ENCODE measurements at regions not wholly inside any gene's neighbourhood (a gene's known extent, or its start where the extent isn't known, plus 50 kb on each side); places are given as distances from the start of the nearest gene placed in this dataset.

GRCh38 chr16:6722786-6723185, 609.9 kb upstream of the RBFOX1 start:
- no peak overlapping the region for H2AK5ac ChIP-seq (ENCODE audit: low read length)

DNA sequence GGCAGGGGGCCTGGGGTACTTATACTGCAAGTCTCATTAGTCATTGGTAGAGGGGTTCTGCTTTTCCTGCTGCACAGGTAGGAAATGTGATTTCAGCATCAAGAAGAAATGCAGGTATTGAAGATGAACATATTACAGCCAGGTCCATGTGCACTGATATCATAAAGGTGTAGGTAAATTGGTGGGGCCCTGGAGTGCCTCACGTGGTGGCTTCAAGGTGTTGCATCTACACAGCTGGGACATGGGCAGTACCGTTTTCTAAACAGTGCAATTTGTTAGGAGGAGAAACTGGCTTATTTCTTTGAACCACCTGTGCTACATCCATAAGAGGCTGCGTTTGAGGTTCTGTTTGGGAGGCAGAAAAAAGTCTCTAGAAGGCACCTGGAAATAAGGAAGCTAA, 618.1 kb upstream of the RBFOX1 start:
- Histone ChIP-seq H2AFZ (ENCODE audit: insufficient read depth, low read length, poor library complexity) (no peak overlapping the region), H3K36me3 (ENCODE audit: control insufficient read depth in 1 of 2, insufficient read depth in 2 of 2, low read length in 2 of 2) (no peaks in the 10 kb centered on the region), H4K12ac (ENCODE audit: low read depth, low read length) (no peak overlapping the region), H2AK5ac (ENCODE audit: low read length) (no peak overlapping the region), H2BK120ac (ENCODE audit: insufficient read depth, low read length, poor library complexity) (no peak overlapping the region), H3K4me2 (ENCODE audit: low read length) (no peak overlapping the region), H3K79me2 (ENCODE audit: control insufficient read depth, insufficient read depth, low read length, poor library complexity) (no peaks in the 10 kb centered on the region), H3K9ac (ENCODE audit: low read length) (no peak overlapping the region), H3K14ac (ENCODE audit: low read length) (no peak overlapping the region), H3K23ac (ENCODE audit: low read length) (no peak overlapping the region), H3K9me3 (ENCODE audit: insufficient read depth, low read depth, low read length) (no peaks in the 10 kb centered on the region), H3K79me1 (ENCODE audit: low read length) (no peaks in the 10 kb centered on the region), H4K8ac (ENCODE audit: low read depth, low read length) (no peak overlapping the region), H2BK5ac (ENCODE audit: low read depth, low read length, poor library complexity) (no peak overlapping the region), H3K27me3 (ENCODE audit: insufficient read depth, low read length) (no peaks in the 10 kb centered on the region), H3K27ac (ENCODE audit: low read depth, low read length) (no peak overlapping the region), H3K4ac (ENCODE audit: low read depth, low read length) (no peak overlapping the region), H4K91ac (ENCODE audit: low read depth, low read length) (no peak overlapping the region), H3K4me1 (ENCODE audit: control insufficient read depth in 1 of 2, insufficient read depth in 2 of 2, low read length in 2 of 2) (no peaks in the 10 kb centered on the region), H3K18ac (ENCODE audit: low read length) (no peak overlapping the region), H3K4me3 (ENCODE audit: low read depth, low read length) (no peak overlapping the region), H2BK12ac (ENCODE audit: low read length) (no peak overlapping the region)
- no CpG with 5 or more reads among the region's 3 CpGs for WGBS (ENCODE audit: extremely low coverage, insufficient coverage, insufficient read length)
- DNase-seq: no peak

More at GRCh38 chr16:6722786-6723185, 609.9 kb upstream of the RBFOX1 start:
- Histone ChIP-seq H3K18ac (ENCODE audit: low read length) (no peak overlapping the region), H3K14ac (ENCODE audit: low read length) (no peak overlapping the region), H3K27me3 (ENCODE audit: insufficient read depth, low read length) (no peaks in the 10 kb centered on the region), H3K4me2 (ENCODE audit: low read length) (no peak overlapping the region), H3K36me3 (ENCODE audit: control insufficient read depth in 1 of 2, insufficient read depth in 2 of 2, low read length in 2 of 2) (no peaks in the 10 kb centered on the region), H3K4me1 (ENCODE audit: control insufficient read depth in 1 of 2, insufficient read depth in 2 of 2, low read length in 2 of 2) (no peaks in the 10 kb centered on the region), H3K4me3 (ENCODE audit: low read depth, low read length) (no peak overlapping the region), H4K91ac (ENCODE audit: low read depth, low read length) (no peak overlapping the region), H2BK120ac (ENCODE audit: insufficient read depth, low read length, poor library complexity) (no peak overlapping the region), H2AFZ (ENCODE audit: insufficient read depth, low read length, poor library complexity) (no peak overlapping the region), H3K79me1 (ENCODE audit: low read length) (no peaks in the 10 kb centered on the region), H4K8ac (ENCODE audit: low read depth, low read length) (no peak overlapping the region), H3K79me2 (ENCODE audit: control insufficient read depth, insufficient read depth, low read length, poor library complexity) (no peaks in the 10 kb centered on the region), H2BK12ac (ENCODE audit: low read length) (no peak overlapping the region), H3K9me3 (ENCODE audit: insufficient read depth, low read depth, low read length) (no peaks in the 10 kb centered on the region), H3K27ac (ENCODE audit: low read depth, low read length) (no peak overlapping the region), H4K12ac (ENCODE audit: low read depth, low read length) (no peak overlapping the region), H3K9ac (ENCODE audit: low read length) (no peak overlapping the region), H2BK5ac (ENCODE audit: low read depth, low read length, poor library complexity) (no peak overlapping the region), H3K4ac (ENCODE audit: low read depth, low read length) (no peak overlapping the region), H3K23ac (ENCODE audit: low read length) (no peak overlapping the region)
- no CpG with 5 or more reads among the region's 3 CpGs for WGBS (ENCODE audit: extremely low coverage, insufficient coverage, insufficient read length)
- DNase-seq: no peak

GRCh38 chr16:6709736-6710135, 622.9 kb upstream of the RBFOX1 start:
- Histone ChIP-seq H2BK12ac (ENCODE audit: low read length) (no peak overlapping the region), H2BK5ac (ENCODE audit: low read depth, low read length, poor library complexity) (no peak overlapping the region), H2BK120ac (ENCODE audit: insufficient read depth, low read length, poor library complexity) (no peak overlapping the region)

GRCh38 chr16:6708576-6709215, 623.9 kb upstream of the RBFOX1 start:
- Histone ChIP-seq H3K27me3 (ENCODE audit: insufficient read depth, low read length) (no peaks in the 10 kb centered on the region), H3K4me2 (ENCODE audit: low read length) (no peak overlapping the region), H3K4me1 (ENCODE audit: control insufficient read depth in 1 of 2, insufficient read depth in 2 of 2, low read length in 2 of 2) (no peaks in the 10 kb centered on the region), H3K4ac (ENCODE audit: low read depth, low read length) (no peak overlapping the region), H3K23ac (ENCODE audit: low read length) (no peak overlapping the region), H2AFZ (ENCODE audit: insufficient read depth, low read length, poor library complexity) (no peak overlapping the region), H3K79me2 (ENCODE audit: control insufficient read depth, insufficient read depth, low read length, poor library complexity) (no peaks in the 10 kb centered on the region), H3K36me3 (ENCODE audit: control insufficient read depth in 1 of 2, insufficient read depth in 2 of 2, low read length in 2 of 2) (no peaks in the 10 kb centered on the region), H3K4me3 (ENCODE audit: low read depth, low read length) (no peak overlapping the region), H3K27ac (ENCODE audit: low read depth, low read length) (no peak overlapping the region), H4K91ac (ENCODE audit: low read depth, low read length) (no peak overlapping the region), H3K9ac (ENCODE audit: low read length) (no peak overlapping the region), H2BK120ac (ENCODE audit: insufficient read depth, low read length, poor library complexity) (no peak overlapping the region), H4K12ac (ENCODE audit: low read depth, low read length) (no peak overlapping the region), H4K8ac (ENCODE audit: low read depth, low read length) (no peak overlapping the region), H3K14ac (ENCODE audit: low read length) (no peak overlapping the region), H2AK5ac (ENCODE audit: low read length) (no peak overlapping the region), H2BK12ac (ENCODE audit: low read length) (no peak overlapping the region), H2BK5ac (ENCODE audit: low read depth, low read length, poor library complexity) (no peak overlapping the region), H3K9me3 (ENCODE audit: insufficient read depth, low read depth, low read length) (no peaks in the 10 kb centered on the region), H3K79me1 (ENCODE audit: low read length) (no peaks in the 10 kb centered on the region), H3K18ac (ENCODE audit: low read length) (no peak overlapping the region)
- WGBS (ENCODE audit: extremely low coverage, insufficient coverage, insufficient read length): no CpG with 5 or more reads among the region's 5 CpGs
- DNase-seq: no peak

More at GRCh38 chr16:6709736-6710135, 622.9 kb upstream of the RBFOX1 start:
- Histone ChIP-seq H3K4me1 (ENCODE audit: control insufficient read depth in 1 of 2, insufficient read depth in 2 of 2, low read length in 2 of 2) (no peaks in the 10 kb centered on the region), H2AFZ (ENCODE audit: insufficient read depth, low read length, poor library complexity) (no peak overlapping the region), H3K4me2 (ENCODE audit: low read length) (no peak overlapping the region), H3K18ac (ENCODE audit: low read length) (no peak overlapping the region), H3K36me3 (ENCODE audit: control insufficient read depth in 1 of 2, insufficient read depth in 2 of 2, low read length in 2 of 2) (no peaks in the 10 kb centered on the region), H4K12ac (ENCODE audit: low read depth, low read length) (no peak overlapping the region), H4K8ac (ENCODE audit: low read depth, low read length) (no peak overlapping the region), H3K14ac (ENCODE audit: low read length) (no peak overlapping the region), H3K23ac (ENCODE audit: low read length) (no peak overlapping the region), H3K4me3 (ENCODE audit: low read depth, low read length) (no peak overlapping the region), H3K79me2 (ENCODE audit: control insufficient read depth, insufficient read depth, low read length, poor library complexity) (no peaks in the 10 kb centered on the region), H3K9ac (ENCODE audit: low read length) (no peak overlapping the region), H3K27ac (ENCODE audit: low read depth, low read length) (no peak overlapping the region), H2AK5ac (ENCODE audit: low read length) (no peak overlapping the region), H4K91ac (ENCODE audit: low read depth, low read length) (no peak overlapping the region), H3K9me3 (ENCODE audit: insufficient read depth, low read depth, low read length) (no peaks in the 10 kb centered on the region), H3K27me3 (ENCODE audit: insufficient read depth, low read length) (no peaks in the 10 kb centered on the region), H3K4ac (ENCODE audit: low read depth, low read length) (no peak overlapping the region), H3K79me1 (ENCODE audit: low read length) (no peaks in the 10 kb centered on the region)
- no peak for DNase-seq
- no CpG with 5 or more reads among the region's 9 CpGs for WGBS (ENCODE audit: extremely low coverage, insufficient coverage, insufficient read length)
